GF-D8 (cell line): ENCODE measurements at regions not wholly inside any gene's neighbourhood (a gene's known extent, or its start where the extent isn't known, plus 50 kb on each side); places are given as distances from the start of the nearest gene placed in this dataset.
"Not testable (repeated sequence)": the region's sequence is repeated elsewhere in the genome, so short reads cannot be mapped to it uniquely, and the experiment has no call there.

Experiments
- DNase-seq: peaks from one replicate; lab custom pipeline; 2025; lab: John Stamatoyannopoulos, UW

GRCh38 chr10:108360187-108360586 lies 1195.7 kb upstream of the SORCS1 start:
- DNase-seq, result no peak

- DNase-seq, result no peak
Observed at GRCh38 chr10:108358912-108359311, 1194.4 kb upstream of the SORCS1 start.

GRCh38 chr10:108352771-108353170 lies 1188.3 kb upstream of the SORCS1 start:
- DNase-seq, result no peak

GRCh38 chr10:108348215-108348614 lies 1183.7 kb upstream of the SORCS1 start:
- DNase-seq, result no peak

GRCh38 chr10:108346066-108346465 lies 1181.6 kb upstream of the SORCS1 start:
- DNase-seq, result no peak

GRCh38 chr10:108338146-108338545 lies 1173.6 kb upstream of the SORCS1 start:
- no peak for DNase-seq

- no peak for DNase-seq
Observed at GRCh38 chr10:108336836-108337235, 1172.3 kb upstream of the SORCS1 start.

GRCh38 chr10:108327706-108328105 lies 1163.2 kb upstream of the SORCS1 start:
- no peak for DNase-seq

GRCh38 chr10:108323274-108323798 lies 1158.8 kb upstream of the SORCS1 start:
- DNase-seq, result no peak

GRCh38 chr10:108319434-108320222 lies 1155.1 kb upstream of the SORCS1 start:
- DNase-seq, result no peak

- DNase-seq, result not testable (repeated sequence)
Observed at GRCh38 chr10:108315636-108316035, 1151.1 kb upstream of the SORCS1 start.

- DNase-seq, result no peak
Observed at GRCh38 chr10:108307925-108308312, 1143.4 kb upstream of the SORCS1 start.

- DNase-seq, result no peak
Observed at GRCh38 chr10:108307250-108307924, 1142.9 kb upstream of the SORCS1 start.

- DNase-seq, result no peak
Observed at GRCh38 chr10:108303149-108303548, 1138.6 kb upstream of the SORCS1 start.

GRCh38 chr10:108301002-108301401 lies 1136.5 kb upstream of the SORCS1 start:
- DNase-seq, result no peak

GRCh38 chr10:108290823-108291222 lies 1126.3 kb upstream of the SORCS1 start:
- DNase-seq, result no peak

- no peak for DNase-seq
Observed at GRCh38 chr10:108275895-108276685, 1111.6 kb upstream of the SORCS1 start.

GRCh38 chr10:108260383-108260906 lies 1095.9 kb upstream of the SORCS1 start:
- no peak for DNase-seq

GRCh38 chr10:108254089-108254488 lies 1089.6 kb upstream of the SORCS1 start:
- no peak for DNase-seq

GRCh38 chr10:108252771-108253170 lies 1088.3 kb upstream of the SORCS1 start:
- DNase-seq, result no peak

GRCh38 chr10:108250936-108251620 lies 1086.6 kb upstream of the SORCS1 start:
- DNase-seq, result no peak

- DNase-seq, result no peak
Observed at GRCh38 chr10:108249940-108250339, 1085.4 kb upstream of the SORCS1 start.
